Lung (tissue), 11 donors: ENCODE measurements at regions not wholly inside any gene's neighbourhood (a gene's known extent, or its start where the extent isn't known, plus 50 kb on each side); places are given as distances from the start of the nearest gene placed in this dataset.

Experiments
- ATAC-seq: fragments of 200-7000 bp; cut with Tn5 transposase; one replicate; pipeline ENCODE4 v1.9.1; 2020; ENCODE audit warnings: moderate number of reproducible peaks; ENCODE audit not compliant: insufficient read depth, low FRiP score
- DNase-seq, 3 donors: peaks; one replicate each; pipeline ENCODE4 v3.0.0-alpha.2; 2013 to 2017
- H3K27ac ChIP-seq, 2 donors: one replicate each; pipeline ENCODE4 v1.5.1; 2013; ENCODE audit warnings: mild to moderate bottlenecking in 2 of 2, moderate library complexity in 2 of 2, control low read depth in 1 of 2, inconsistent platforms in 1 of 2, low read depth in 1 of 2, low read length in 1 of 2
- H3K27me3 ChIP-seq, 3 donors: one replicate each; pipeline ENCODE4 v1.5.1; 2013; ENCODE audit warnings: low read length in 2 of 3; ENCODE audit not compliant: control insufficient read depth in 3 of 3, insufficient read depth in 3 of 3
- H3K36me3 ChIP-seq, 4 donors: one replicate each; pipeline ENCODE4 v1.5.1; 2013; ENCODE audit warnings: low read length in 4 of 4, mild to moderate bottlenecking in 1 of 4, moderate library complexity in 1 of 4; ENCODE audit not compliant: control insufficient read depth in 4 of 4, insufficient read depth in 4 of 4
- H3K4me1 ChIP-seq, 5 donors: one replicate each; pipeline ENCODE4 v1.5.1; 2013; ENCODE audit warnings: low read length in 5 of 5, mild to moderate bottlenecking in 2 of 5, moderate library complexity in 1 of 5; ENCODE audit not compliant: control insufficient read depth in 5 of 5, insufficient read depth in 5 of 5
- H3K4me3 ChIP-seq: one replicate; pipeline ENCODE4 v1.5.1; 2013; ENCODE audit warnings: mild to moderate bottlenecking, control low read depth, moderate library complexity
- H3K9ac ChIP-seq, 2 donors: one replicate each; pipeline ENCODE4 v1.5.1; 2013; ENCODE audit warnings: low read length in 2 of 2, control low read depth in 1 of 2; ENCODE audit not compliant: insufficient read depth in 1 of 2
- H3K9me3 ChIP-seq, 4 donors: one replicate each; pipeline ENCODE4 v1.5.1; 2013; ENCODE audit warnings: low read length in 3 of 4, mild to moderate bottlenecking in 1 of 4, moderate library complexity in 1 of 4; ENCODE audit not compliant: control insufficient read depth in 4 of 4, insufficient read depth in 3 of 4
- WGBS, 2 donors: extraction: QIAGEN DNeasy Blood & Tissue Kit; methylation state at CpG; one replicate each; pipeline ENCODE4 v1.1.7; 2013; 5-methylcytosine and 5-hydroxymethylcytosine counted together
- TF ChIP-seq, protein P1 (sequence below): IDR thresholded peaks from 2 replicates; pipeline ENCODE4 v1.5.1; 2012; ENCODE audit warnings: mild to moderate bottlenecking; ENCODE audit errors: control extremely low read depth, extremely low read depth
- donor health status: control.
- donor health status: control.
- donor health status: Bipolar disorder and iron deficiency.
- donor health status: healthy.
- donor health status: DM: yes; HTN: yes; CAD: no.

DNA sequence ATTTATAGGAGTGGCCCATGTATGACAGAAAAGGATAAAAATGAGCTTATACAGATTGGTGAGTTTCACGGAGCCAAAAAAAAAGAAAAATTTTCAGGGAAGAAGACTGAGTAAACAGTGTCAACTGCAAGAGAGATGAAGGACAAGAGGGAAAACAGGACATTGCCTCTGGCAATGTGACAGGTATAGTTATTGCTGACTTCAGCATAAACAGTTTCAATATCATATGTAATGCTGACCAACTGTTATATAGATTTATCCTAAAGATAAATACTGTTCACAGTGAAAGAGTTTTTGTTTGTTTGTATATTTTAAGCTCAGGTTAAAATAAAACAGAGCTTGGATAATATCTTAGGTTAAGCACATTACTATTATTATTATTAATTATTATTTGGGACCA is 98.0 kb upstream of the FSIP2 start:
- WGBS, 2 donors = 71 to 78% methylated on average over 1 of the region's 1 CpG
- ATAC-seq (no peak), DNase-seq (no peak)

DNA sequence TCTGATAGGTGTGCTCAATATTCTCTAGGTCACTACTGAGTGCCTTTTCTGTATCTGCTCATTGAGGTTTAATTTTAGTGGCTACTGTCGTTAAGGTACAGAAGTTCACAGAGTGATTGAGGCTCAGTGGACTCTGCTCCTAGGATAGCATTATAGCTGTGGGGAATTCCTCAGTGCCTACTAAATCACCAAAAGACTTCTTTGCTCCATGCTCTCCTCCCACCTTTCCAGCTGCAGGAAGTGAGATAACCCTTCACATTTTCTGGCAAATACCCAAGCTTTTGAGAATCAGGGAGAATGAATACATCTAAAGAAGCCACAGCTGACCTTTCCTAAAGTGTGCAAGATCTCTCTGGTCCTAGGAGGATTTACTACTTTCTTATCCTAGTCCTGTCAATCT is 95.2 kb upstream of the FSIP2 start:
- H3K27me3 ChIP-seq = no peaks in the 10 kb centered on the region
- no peak overlapping the region for H3K27ac ChIP-seq
- peak in 1 of 3 donors; percentile 2 for DNase-seq
- no peaks in the 10 kb centered on the region for H3K36me3 ChIP-seq
- no peak for ATAC-seq
- TF ChIP-seq, protein P1, sequence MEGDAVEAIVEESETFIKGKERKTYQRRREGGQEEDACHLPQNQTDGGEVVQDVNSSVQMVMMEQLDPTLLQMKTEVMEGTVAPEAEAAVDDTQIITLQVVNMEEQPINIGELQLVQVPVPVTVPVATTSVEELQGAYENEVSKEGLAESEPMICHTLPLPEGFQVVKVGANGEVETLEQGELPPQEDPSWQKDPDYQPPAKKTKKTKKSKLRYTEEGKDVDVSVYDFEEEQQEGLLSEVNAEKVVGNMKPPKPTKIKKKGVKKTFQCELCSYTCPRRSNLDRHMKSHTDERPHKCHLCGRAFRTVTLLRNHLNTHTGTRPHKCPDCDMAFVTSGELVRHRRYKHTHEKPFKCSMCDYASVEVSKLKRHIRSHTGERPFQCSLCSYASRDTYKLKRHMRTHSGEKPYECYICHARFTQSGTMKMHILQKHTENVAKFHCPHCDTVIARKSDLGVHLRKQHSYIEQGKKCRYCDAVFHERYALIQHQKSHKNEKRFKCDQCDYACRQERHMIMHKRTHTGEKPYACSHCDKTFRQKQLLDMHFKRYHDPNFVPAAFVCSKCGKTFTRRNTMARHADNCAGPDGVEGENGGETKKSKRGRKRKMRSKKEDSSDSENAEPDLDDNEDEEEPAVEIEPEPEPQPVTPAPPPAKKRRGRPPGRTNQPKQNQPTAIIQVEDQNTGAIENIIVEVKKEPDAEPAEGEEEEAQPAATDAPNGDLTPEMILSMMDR = no peak
- H3K9ac ChIP-seq = no peak overlapping the region
- WGBS, 2 donors = 54 to 70% methylated on average over 1 of the region's 1 CpG
- H3K9me3 ChIP-seq = no peaks in the 10 kb centered on the region
- no peak overlapping the region for H3K4me3 ChIP-seq
- peaks cover 0 to 10% (median 0%) of the 10 kb centered on the region in 5 donors for H3K4me1 ChIP-seq

More for the DNA sequence above, 98.0 kb upstream of the FSIP2 start:
- no peak overlapping the region for H3K9ac ChIP-seq
- no peak overlapping the region for H3K4me3 ChIP-seq
- TF ChIP-seq, protein P1 = no peak
- H3K36me3 ChIP-seq = no peaks in the 10 kb centered on the region
- H3K27ac ChIP-seq = no peak overlapping the region
- peaks cover 0 to 10% (median 0%) of the 10 kb centered on the region in 5 donors for H3K4me1 ChIP-seq
- H3K9me3 ChIP-seq = no peaks in the 10 kb centered on the region
- no peaks in the 10 kb centered on the region for H3K27me3 ChIP-seq

DNA sequence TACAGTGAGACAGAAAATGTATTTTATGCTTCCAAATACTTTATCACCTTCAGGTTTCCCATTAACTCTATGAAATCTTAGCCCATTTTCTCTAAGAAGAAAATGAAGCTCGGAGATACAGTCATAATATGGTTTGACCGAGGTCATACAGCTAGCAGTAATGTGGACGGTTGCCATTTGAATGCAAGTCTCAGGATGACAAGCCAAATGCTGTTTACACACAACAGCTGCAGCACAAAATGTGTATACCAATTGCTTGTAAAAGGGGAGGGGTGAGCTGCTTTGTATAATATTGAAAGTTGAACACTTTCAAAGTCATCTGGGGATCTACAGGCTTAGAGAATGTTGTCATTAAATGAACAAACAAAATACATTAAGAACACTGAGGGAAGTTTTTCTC is 93.8 kb upstream of the FSIP2 start:
- Histone ChIP-seq H3K9me3 (no peaks in the 10 kb centered on the region), H3K27me3 (no peaks in the 10 kb centered on the region), H3K36me3 (no peaks in the 10 kb centered on the region), H3K4me3 (no peak overlapping the region), H3K27ac (no peak overlapping the region), H3K4me1 (peaks cover 0 to 10% (median 0%) of the 10 kb centered on the region in 5 donors), H3K9ac (no peak overlapping the region)
- WGBS, 2 donors = 67 to 84% methylated on average over 3 of the region's 3 CpGs
- TF ChIP-seq, protein P1 = no peak
- ATAC-seq (no peak), DNase-seq (peak; percentile 79 to 95 (median 93))

DNA sequence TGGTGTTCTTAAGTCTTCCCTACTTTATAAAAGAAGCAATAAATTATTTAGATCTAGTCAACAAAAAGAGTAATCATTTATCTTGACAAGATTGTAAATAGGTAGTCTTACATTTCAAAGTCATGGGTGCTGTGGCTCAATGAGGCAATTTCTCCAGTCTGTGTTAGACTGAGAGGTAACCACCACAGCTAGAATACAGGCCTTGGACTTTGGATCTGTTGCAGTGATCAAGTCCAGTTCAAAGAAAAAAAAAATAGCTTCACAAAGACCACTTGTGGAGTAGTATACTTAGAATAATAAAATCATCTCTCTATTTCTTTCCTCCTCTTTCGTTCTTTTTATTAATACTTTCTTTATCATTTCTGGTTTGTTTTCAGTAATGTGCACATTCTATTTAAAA is 93.1 kb upstream of the FSIP2 start:
- Histone ChIP-seq H3K27me3 (no peaks in the 10 kb centered on the region), H3K9ac (no peak overlapping the region), H3K36me3 (no peaks in the 10 kb centered on the region), H3K9me3 (no peaks in the 10 kb centered on the region), H3K4me3 (no peak overlapping the region), H3K4me1 (peaks cover 0 to 10% (median 0%) of the 10 kb centered on the region in 5 donors), H3K27ac (no peak overlapping the region)
- 85 to 91% methylated on average over 1 of the region's 1 CpG for WGBS, 2 donors
- DNase-seq (peak in 1 of 3 donors; percentile 4), ATAC-seq (no peak)
- TF ChIP-seq, protein P1 = no peak
